GM12878 (cell line): ENCODE measurements at regions not wholly inside any gene's neighbourhood (a gene's known extent, or its start where the extent isn't known, plus 50 kb on each side); places are given as distances from the start of the nearest gene placed in this dataset.

ENCODE experiments used
- ATAC-seq: fragments of 200-7000 bp; cut with Tn5 transposase; 3 replicates; pipeline ENCODE4 v1.9.1; 2020; ENCODE audit warnings: mild to moderate bottlenecking, moderate library complexity
- BruUV-seq: library from RNA; stranded (reverse); fragments of 400-500 nt; replicated peaks from 2 replicates; lab custom pipeline; 2021; lab: Mats Ljungman, UMichigan
- CTCF ChIA-PET: fragments of 300-600 bp; sonication (Branson Sonifier 250); formaldehyde crosslinking; extraction: SDS; loops from one replicate; lab custom pipeline; 2021; ENCODE audit warnings: inconsistent platforms; lab: Yijun Ruan, JAX
- POLR2A ChIA-PET: fragments of 350-600 bp; formaldehyde crosslinking; extraction: SDS; loops from one replicate; lab custom pipeline; 2021; ENCODE audit warnings: inconsistent platforms; lab: Charles Lee
- RAD21 ChIA-PET: fragments of 300-600 bp; sonication (Branson Sonifier 250); formaldehyde crosslinking; loops from one replicate; lab custom pipeline; 2023; ENCODE audit warnings: antibody characterized with exemption; ENCODE audit not compliant: unreplicated experiment; lab: Charles Lee
- SMC1A ChIA-PET: fragments of 300-600 bp; sonication (Branson Sonifier 250); formaldehyde crosslinking; loops from one replicate; lab custom pipeline; 2023; ENCODE audit not compliant: unreplicated experiment, uncharacterized antibody; lab: Charles Lee
- DNase-seq: peaks from one replicate; pipeline ENCODE4 v3.0.0-alpha.2; 2011; ENCODE audit warnings: low read depth, low spot score
- FAIRE-seq: peaks from 3 replicates; lab custom pipeline; 2011; peaks lifted over from hg19 to GRCh38; lab: Jason Lieb, UNC
- H2AFZ ChIP-seq: 2 replicates; pipeline ENCODE4 v1.6.0; 2011; ENCODE audit warnings: low read depth, low read length, control low read depth; ENCODE audit not compliant: control insufficient read depth
- H3K27ac ChIP-seq: 2 replicates; pipeline ENCODE4 v1.5.1; 2011; ENCODE audit warnings: control low read depth; ENCODE audit not compliant: control insufficient read depth, insufficient read depth
- H3K27me3 ChIP-seq, 2 experiments: replicated peaks in 1 of 2; 2 replicates each; pipeline versions ENCODE4 v1.6.0 to v1.6.1; 2011; ENCODE audit warnings: low read length in 1 of 2; ENCODE audit not compliant: control insufficient read depth in 2 of 2, insufficient read depth in 2 of 2
- H3K36me3 ChIP-seq, 2 experiments: 2 replicates each; pipeline ENCODE4 v1.5.1; 2011; ENCODE audit warnings: low read length in 1 of 2; ENCODE audit not compliant: control insufficient read depth in 2 of 2, insufficient read depth in 2 of 2
- H3K4me1 ChIP-seq: 2 replicates; pipeline ENCODE4 v1.6.1; 2011; ENCODE audit warnings: mild to moderate bottlenecking, low read length, moderate library complexity, mixed read lengths; ENCODE audit not compliant: control insufficient read depth, insufficient read depth
- H3K4me2 ChIP-seq: 2 replicates; pipeline ENCODE4 v1.6.0; 2011; ENCODE audit warnings: control low read depth; ENCODE audit not compliant: control insufficient read depth, insufficient read depth
- H3K4me3 ChIP-seq: fragments of 200-600 bp; sonication (generic); 2 replicates; pipeline ENCODE4 v1.5.1; 2016
- H3K79me2 ChIP-seq: 2 replicates; pipeline ENCODE4 v1.6.0; 2011; ENCODE audit warnings: low read length; ENCODE audit not compliant: control insufficient read depth, insufficient read depth
- H3K9ac ChIP-seq: 2 replicates; pipeline ENCODE4 v1.8.0; 2011; ENCODE audit warnings: low read length, control low read depth, mixed read lengths; ENCODE audit not compliant: control insufficient read depth, insufficient read depth
- H3K9me3 ChIP-seq: replicated peaks from 3 replicates; pipeline ENCODE4 v1.5.1; 2011; ENCODE audit warnings: mild to moderate bottlenecking, low read length; ENCODE audit not compliant: control insufficient read depth, insufficient read depth
- H4K20me1 ChIP-seq: 2 replicates; pipeline ENCODE4 v1.6.0; 2011; ENCODE audit not compliant: control insufficient read depth, insufficient read depth
- BRCA1 ChIP-seq: IDR thresholded peaks from 2 replicates; pipeline ENCODE4 v1.6.1; 2011; ENCODE audit warnings: low read depth, low read length, improper control_type of control experiment
- GATAD2B ChIP-seq: fragments of 450-650 bp; conservative IDR thresholded peaks from 2 replicates; pipeline ENCODE4 v1.6.1; 2017; ENCODE audit warnings: low read depth, mild to moderate bottlenecking, moderate library complexity
- IKZF1 ChIP-seq: fragments of 450-650 bp; conservative IDR thresholded peaks from 2 replicates; pipeline ENCODE4 v1.6.1; 2017; ENCODE audit warnings: antibody characterized with exemption, mild to moderate bottlenecking
- IRF4 ChIP-seq: IDR thresholded peaks from 2 replicates; pipeline ENCODE4 v1.6.1; 2011; ENCODE audit warnings: low read depth, low read length
- KAT2A ChIP-seq: conservative IDR thresholded peaks from 2 replicates; pipeline ENCODE4 v1.6.1; 2011; ENCODE audit warnings: low read depth, low read length; ENCODE audit not compliant: control insufficient read depth
- MYC ChIP-seq: IDR thresholded peaks from 2 replicates; pipeline ENCODE4 v1.6.1; 2011; ENCODE audit warnings: mild to moderate bottlenecking, low read length, moderate library complexity, inconsistent platforms; ENCODE audit not compliant: insufficient read depth, insufficient replicate concordance, insufficient read length, severe bottlenecking
- NBN ChIP-seq: fragments of 450-650 bp; IDR thresholded peaks from 2 replicates; pipeline ENCODE4 v1.6.1; 2016
- SREBF2 ChIP-seq: IDR thresholded peaks from 2 replicates; pipeline ENCODE4 v1.6.1; 2012; ENCODE audit warnings: mild to moderate bottlenecking, low read length
- TARDBP ChIP-seq: IDR thresholded peaks from 2 replicates; pipeline ENCODE4 v1.6.1; 2016; ENCODE audit warnings: borderline replicate concordance
- in situ Hi-C: fragments of 300-500 bp; cut with MboI; formaldehyde crosslinking; loops from 9 replicates; pipeline ENCODE4 v1.14.3; 2018; ENCODE audit warnings: mixed read lengths
- intact Hi-C: fragments of 100-400 bp; cut with micrococcal nuclease; formaldehyde crosslinking; loops from one replicate; pipeline ENCODE4 v1.14.2; 2022; ENCODE audit not compliant: unreplicated experiment
- TF ChIP-seq, protein P1 (sequence below): fragments of 450-650 bp; IDR thresholded peaks from 2 replicates; pipeline ENCODE4 v1.6.1; 2016; ENCODE audit warnings: mild to moderate bottlenecking
- TF ChIP-seq, protein P2 (sequence below): fragments of 450-650 bp; IDR thresholded peaks from 2 replicates; pipeline ENCODE4 v1.6.1; 2017; ENCODE audit warnings: low read depth, mild to moderate bottlenecking, moderate library complexity
- TF ChIP-seq, protein P3 (sequence below): IDR thresholded peaks from 2 replicates; pipeline ENCODE4 v1.6.1; 2011; ENCODE audit warnings: low read depth, mild to moderate bottlenecking, low read length, moderate library complexity, borderline replicate concordance; ENCODE audit errors: extremely low read depth
- TF ChIP-seq, protein P4 (sequence below): fragments of 450-650 bp; IDR thresholded peaks from 2 replicates; pipeline ENCODE4 v1.6.1; 2016; ENCODE audit warnings: mild to moderate bottlenecking
- TF ChIP-seq, protein P5 (sequence below): IDR thresholded peaks from 2 replicates; pipeline ENCODE4 v1.6.1; 2012; ENCODE audit warnings: mild to moderate bottlenecking, low read depth, low read length
- TF ChIP-seq, protein P6 (sequence below): IDR thresholded peaks from 2 replicates; pipeline ENCODE4 v1.6.1; 2012; ENCODE audit warnings: low read depth, low read length, improper control_type of control experiment
- TF ChIP-seq, protein P7 (sequence below): fragments of 450-650 bp; IDR thresholded peaks from 2 replicates; pipeline ENCODE4 v1.6.1; 2014; ENCODE audit warnings: mild to moderate bottlenecking

DNA sequence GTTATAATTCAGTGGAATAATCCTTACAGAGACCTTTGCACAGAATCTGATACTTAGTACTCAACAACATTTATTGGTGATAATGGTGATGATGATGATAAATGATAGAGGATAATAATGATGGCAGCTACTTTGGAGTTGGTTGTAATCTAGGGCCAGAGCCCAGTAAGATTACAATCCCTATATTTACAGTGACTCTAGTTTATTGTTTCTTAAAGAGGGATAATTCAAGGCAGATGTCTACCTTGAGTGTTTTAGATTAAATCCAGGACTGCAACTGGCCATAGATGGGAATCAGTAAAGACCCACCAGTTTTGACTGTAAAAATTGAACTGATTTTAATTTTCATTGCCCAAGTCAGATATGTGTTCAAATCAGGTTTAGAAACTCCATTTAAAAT lies 813.9 kb upstream of the CNTNAP5 start:
- SMC1A ChIA-PET = no interaction called here
- in situ Hi-C loops = no loop called here
- no peaks in the 10 kb centered on the region for H4K20me1 ChIP-seq
- H3K9ac ChIP-seq = no peak overlapping the region
- no peak for ATAC-seq
- H3K27me3 ChIP-seq = no peaks in the 10 kb centered on the region
- no peaks in the 10 kb centered on the region for H3K4me1 ChIP-seq
- intact Hi-C loops = no loop called here
- POLR2A ChIA-PET = no interaction called here
- H3K9me3 ChIP-seq = no peaks in the 10 kb centered on the region
- H3K4me2 ChIP-seq = no peak overlapping the region
- CTCF ChIA-PET = no interaction called here
- H3K36me3 ChIP-seq = no peaks in the 10 kb centered on the region
- no peak for FAIRE-seq
- BruUV-seq = no TSS peak
- H3K27ac ChIP-seq = no peak overlapping the region
- no peak overlapping the region for H2AFZ ChIP-seq
- DNase-seq = no peak
- no peaks in the 10 kb centered on the region for H3K79me2 ChIP-seq
- RAD21 ChIA-PET = no interaction called here
- H3K4me3 ChIP-seq = no peak overlapping the region
- TF ChIP-seq, protein P1, sequence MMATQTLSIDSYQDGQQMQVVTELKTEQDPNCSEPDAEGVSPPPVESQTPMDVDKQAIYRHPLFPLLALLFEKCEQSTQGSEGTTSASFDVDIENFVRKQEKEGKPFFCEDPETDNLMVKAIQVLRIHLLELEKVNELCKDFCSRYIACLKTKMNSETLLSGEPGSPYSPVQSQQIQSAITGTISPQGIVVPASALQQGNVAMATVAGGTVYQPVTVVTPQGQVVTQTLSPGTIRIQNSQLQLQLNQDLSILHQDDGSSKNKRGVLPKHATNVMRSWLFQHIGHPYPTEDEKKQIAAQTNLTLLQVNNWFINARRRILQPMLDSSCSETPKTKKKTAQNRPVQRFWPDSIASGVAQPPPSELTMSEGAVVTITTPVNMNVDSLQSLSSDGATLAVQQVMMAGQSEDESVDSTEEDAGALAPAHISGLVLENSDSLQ = no peak
- no peak for TF ChIP-seq MYC
- TF ChIP-seq, protein P2, sequence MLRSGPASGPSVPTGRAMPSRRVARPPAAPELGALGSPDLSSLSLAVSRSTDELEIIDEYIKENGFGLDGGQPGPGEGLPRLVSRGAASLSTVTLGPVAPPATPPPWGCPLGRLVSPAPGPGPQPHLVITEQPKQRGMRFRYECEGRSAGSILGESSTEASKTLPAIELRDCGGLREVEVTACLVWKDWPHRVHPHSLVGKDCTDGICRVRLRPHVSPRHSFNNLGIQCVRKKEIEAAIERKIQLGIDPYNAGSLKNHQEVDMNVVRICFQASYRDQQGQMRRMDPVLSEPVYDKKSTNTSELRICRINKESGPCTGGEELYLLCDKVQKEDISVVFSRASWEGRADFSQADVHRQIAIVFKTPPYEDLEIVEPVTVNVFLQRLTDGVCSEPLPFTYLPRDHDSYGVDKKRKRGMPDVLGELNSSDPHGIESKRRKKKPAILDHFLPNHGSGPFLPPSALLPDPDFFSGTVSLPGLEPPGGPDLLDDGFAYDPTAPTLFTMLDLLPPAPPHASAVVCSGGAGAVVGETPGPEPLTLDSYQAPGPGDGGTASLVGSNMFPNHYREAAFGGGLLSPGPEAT = no peak
- no peak for TF ChIP-seq IRF4
- TF ChIP-seq BRCA1 = no peak
- TF ChIP-seq, protein P3, sequence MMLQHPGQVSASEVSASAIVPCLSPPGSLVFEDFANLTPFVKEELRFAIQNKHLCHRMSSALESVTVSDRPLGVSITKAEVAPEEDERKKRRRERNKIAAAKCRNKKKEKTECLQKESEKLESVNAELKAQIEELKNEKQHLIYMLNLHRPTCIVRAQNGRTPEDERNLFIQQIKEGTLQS = no peak
- TF ChIP-seq GATAD2B = no peak
- no peak for TF ChIP-seq NBN
- TF ChIP-seq, protein P4, sequence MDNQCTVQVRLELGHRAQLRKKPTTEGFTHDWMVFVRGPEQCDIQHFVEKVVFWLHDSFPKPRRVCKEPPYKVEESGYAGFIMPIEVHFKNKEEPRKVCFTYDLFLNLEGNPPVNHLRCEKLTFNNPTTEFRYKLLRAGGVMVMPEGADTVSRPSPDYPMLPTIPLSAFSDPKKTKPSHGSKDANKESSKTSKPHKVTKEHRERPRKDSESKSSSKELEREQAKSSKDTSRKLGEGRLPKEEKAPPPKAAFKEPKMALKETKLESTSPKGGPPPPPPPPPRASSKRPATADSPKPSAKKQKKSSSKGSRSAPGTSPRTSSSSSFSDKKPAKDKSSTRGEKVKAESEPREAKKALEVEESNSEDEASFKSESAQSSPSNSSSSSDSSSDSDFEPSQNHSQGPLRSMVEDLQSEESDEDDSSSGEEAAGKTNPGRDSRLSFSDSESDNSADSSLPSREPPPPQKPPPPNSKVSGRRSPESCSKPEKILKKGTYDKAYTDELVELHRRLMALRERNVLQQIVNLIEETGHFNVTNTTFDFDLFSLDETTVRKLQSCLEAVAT = no peak
- TF ChIP-seq, protein P5, sequence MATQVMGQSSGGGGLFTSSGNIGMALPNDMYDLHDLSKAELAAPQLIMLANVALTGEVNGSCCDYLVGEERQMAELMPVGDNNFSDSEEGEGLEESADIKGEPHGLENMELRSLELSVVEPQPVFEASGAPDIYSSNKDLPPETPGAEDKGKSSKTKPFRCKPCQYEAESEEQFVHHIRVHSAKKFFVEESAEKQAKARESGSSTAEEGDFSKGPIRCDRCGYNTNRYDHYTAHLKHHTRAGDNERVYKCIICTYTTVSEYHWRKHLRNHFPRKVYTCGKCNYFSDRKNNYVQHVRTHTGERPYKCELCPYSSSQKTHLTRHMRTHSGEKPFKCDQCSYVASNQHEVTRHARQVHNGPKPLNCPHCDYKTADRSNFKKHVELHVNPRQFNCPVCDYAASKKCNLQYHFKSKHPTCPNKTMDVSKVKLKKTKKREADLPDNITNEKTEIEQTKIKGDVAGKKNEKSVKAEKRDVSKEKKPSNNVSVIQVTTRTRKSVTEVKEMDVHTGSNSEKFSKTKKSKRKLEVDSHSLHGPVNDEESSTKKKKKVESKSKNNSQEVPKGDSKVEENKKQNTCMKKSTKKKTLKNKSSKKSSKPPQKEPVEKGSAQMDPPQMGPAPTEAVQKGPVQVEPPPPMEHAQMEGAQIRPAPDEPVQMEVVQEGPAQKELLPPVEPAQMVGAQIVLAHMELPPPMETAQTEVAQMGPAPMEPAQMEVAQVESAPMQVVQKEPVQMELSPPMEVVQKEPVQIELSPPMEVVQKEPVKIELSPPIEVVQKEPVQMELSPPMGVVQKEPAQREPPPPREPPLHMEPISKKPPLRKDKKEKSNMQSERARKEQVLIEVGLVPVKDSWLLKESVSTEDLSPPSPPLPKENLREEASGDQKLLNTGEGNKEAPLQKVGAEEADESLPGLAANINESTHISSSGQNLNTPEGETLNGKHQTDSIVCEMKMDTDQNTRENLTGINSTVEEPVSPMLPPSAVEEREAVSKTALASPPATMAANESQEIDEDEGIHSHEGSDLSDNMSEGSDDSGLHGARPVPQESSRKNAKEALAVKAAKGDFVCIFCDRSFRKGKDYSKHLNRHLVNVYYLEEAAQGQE = no peak
- no peak for TF ChIP-seq SREBF2
- TF ChIP-seq, protein P6, sequence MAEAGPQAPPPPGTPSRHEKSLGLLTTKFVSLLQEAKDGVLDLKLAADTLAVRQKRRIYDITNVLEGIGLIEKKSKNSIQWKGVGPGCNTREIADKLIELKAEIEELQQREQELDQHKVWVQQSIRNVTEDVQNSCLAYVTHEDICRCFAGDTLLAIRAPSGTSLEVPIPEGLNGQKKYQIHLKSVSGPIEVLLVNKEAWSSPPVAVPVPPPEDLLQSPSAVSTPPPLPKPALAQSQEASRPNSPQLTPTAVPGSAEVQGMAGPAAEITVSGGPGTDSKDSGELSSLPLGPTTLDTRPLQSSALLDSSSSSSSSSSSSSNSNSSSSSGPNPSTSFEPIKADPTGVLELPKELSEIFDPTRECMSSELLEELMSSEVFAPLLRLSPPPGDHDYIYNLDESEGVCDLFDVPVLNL = no peak
- no peak for TF ChIP-seq KAT2A
- no peak for TF ChIP-seq TARDBP
- TF ChIP-seq IKZF1 = no peak
- TF ChIP-seq, protein P7, sequence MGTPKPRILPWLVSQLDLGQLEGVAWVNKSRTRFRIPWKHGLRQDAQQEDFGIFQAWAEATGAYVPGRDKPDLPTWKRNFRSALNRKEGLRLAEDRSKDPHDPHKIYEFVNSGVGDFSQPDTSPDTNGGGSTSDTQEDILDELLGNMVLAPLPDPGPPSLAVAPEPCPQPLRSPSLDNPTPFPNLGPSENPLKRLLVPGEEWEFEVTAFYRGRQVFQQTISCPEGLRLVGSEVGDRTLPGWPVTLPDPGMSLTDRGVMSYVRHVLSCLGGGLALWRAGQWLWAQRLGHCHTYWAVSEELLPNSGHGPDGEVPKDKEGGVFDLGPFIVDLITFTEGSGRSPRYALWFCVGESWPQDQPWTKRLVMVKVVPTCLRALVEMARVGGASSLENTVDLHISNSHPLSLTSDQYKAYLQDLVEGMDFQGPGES = no peak
